GM12878 (cell line): ENCODE measurements at regions not wholly inside any gene's neighbourhood (a gene's known extent, or its start where the extent isn't known, plus 50 kb on each side); places are given as distances from the start of the nearest gene placed in this dataset.

Experiments
- ATAC-seq: fragments of 200-7000 bp; cut with Tn5 transposase; 3 replicates; pipeline ENCODE4 v1.9.1; 2020; ENCODE audit warnings: mild to moderate bottlenecking, moderate library complexity
- BruUV-seq: library from RNA; stranded (reverse); fragments of 400-500 nt; replicated peaks from 2 replicates; lab custom pipeline; 2021; lab: Mats Ljungman, UMichigan
- CTCF ChIA-PET: fragments of 300-600 bp; sonication (Branson Sonifier 250); formaldehyde crosslinking; extraction: SDS; loops from one replicate; lab custom pipeline; 2021; ENCODE audit warnings: inconsistent platforms; lab: Yijun Ruan, JAX
- POLR2A ChIA-PET: fragments of 350-600 bp; formaldehyde crosslinking; extraction: SDS; loops from one replicate; lab custom pipeline; 2021; ENCODE audit warnings: inconsistent platforms; lab: Charles Lee
- RAD21 ChIA-PET: fragments of 300-600 bp; sonication (Branson Sonifier 250); formaldehyde crosslinking; loops from one replicate; lab custom pipeline; 2023; ENCODE audit warnings: antibody characterized with exemption; ENCODE audit not compliant: unreplicated experiment; lab: Charles Lee
- SMC1A ChIA-PET: fragments of 300-600 bp; sonication (Branson Sonifier 250); formaldehyde crosslinking; loops from one replicate; lab custom pipeline; 2023; ENCODE audit not compliant: unreplicated experiment, uncharacterized antibody; lab: Charles Lee
- DNase-seq: peaks from one replicate; pipeline ENCODE4 v3.0.0-alpha.2; 2011; ENCODE audit warnings: low read depth, low spot score
- FAIRE-seq: peaks from 3 replicates; lab custom pipeline; 2011; peaks lifted over from hg19 to GRCh38; lab: Jason Lieb, UNC
- H2AFZ ChIP-seq: 2 replicates; pipeline ENCODE4 v1.6.0; 2011; ENCODE audit warnings: low read depth, low read length, control low read depth; ENCODE audit not compliant: control insufficient read depth
- H3K27ac ChIP-seq: 2 replicates; pipeline ENCODE4 v1.5.1; 2011; ENCODE audit warnings: control low read depth; ENCODE audit not compliant: control insufficient read depth, insufficient read depth
- H3K27me3 ChIP-seq, 2 experiments: replicated peaks in 1 of 2; 2 replicates each; pipeline versions ENCODE4 v1.6.0 to v1.6.1; 2011; ENCODE audit warnings: low read length in 1 of 2; ENCODE audit not compliant: control insufficient read depth in 2 of 2, insufficient read depth in 2 of 2
- H3K36me3 ChIP-seq, 2 experiments: 2 replicates each; pipeline ENCODE4 v1.5.1; 2011; ENCODE audit warnings: low read length in 1 of 2; ENCODE audit not compliant: control insufficient read depth in 2 of 2, insufficient read depth in 2 of 2
- H3K4me1 ChIP-seq: 2 replicates; pipeline ENCODE4 v1.6.1; 2011; ENCODE audit warnings: mild to moderate bottlenecking, low read length, moderate library complexity, mixed read lengths; ENCODE audit not compliant: control insufficient read depth, insufficient read depth
- H3K4me2 ChIP-seq: 2 replicates; pipeline ENCODE4 v1.6.0; 2011; ENCODE audit warnings: control low read depth; ENCODE audit not compliant: control insufficient read depth, insufficient read depth
- H3K4me3 ChIP-seq: fragments of 200-600 bp; sonication (generic); 2 replicates; pipeline ENCODE4 v1.5.1; 2016
- H3K79me2 ChIP-seq: 2 replicates; pipeline ENCODE4 v1.6.0; 2011; ENCODE audit warnings: low read length; ENCODE audit not compliant: control insufficient read depth, insufficient read depth
- H3K9ac ChIP-seq: 2 replicates; pipeline ENCODE4 v1.8.0; 2011; ENCODE audit warnings: low read length, control low read depth, mixed read lengths; ENCODE audit not compliant: control insufficient read depth, insufficient read depth
- H3K9me3 ChIP-seq: replicated peaks from 3 replicates; pipeline ENCODE4 v1.5.1; 2011; ENCODE audit warnings: mild to moderate bottlenecking, low read length; ENCODE audit not compliant: control insufficient read depth, insufficient read depth
- H4K20me1 ChIP-seq: 2 replicates; pipeline ENCODE4 v1.6.0; 2011; ENCODE audit not compliant: control insufficient read depth, insufficient read depth
- BHLHE40 ChIP-seq, 2 experiments: fragments of 450-650 bp in 1 of 2; IDR thresholded peaks; 2 replicates each; pipeline ENCODE4 v1.6.1; 2011 to 2017; ENCODE audit warnings: low read depth in 2 of 2, borderline replicate concordance in 1 of 2, improper control_type of control experiment in 1 of 2, low read length in 1 of 2, mild to moderate bottlenecking in 1 of 2
- ETV6 ChIP-seq, 2 experiments: fragments of 450-650 bp in 1 of 2; IDR thresholded peaks in 1 of 2; conservative IDR thresholded peaks in 1 of 2; 2 replicates each; pipeline ENCODE4 v1.6.1; 2014; ENCODE audit warnings: antibody characterized with exemption in 1 of 2, borderline replicate concordance in 1 of 2, low read depth in 1 of 2, mild to moderate bottlenecking in 1 of 2, moderate library complexity in 1 of 2
- NFXL1 ChIP-seq: fragments of 450-650 bp; IDR thresholded peaks from 2 replicates; pipeline ENCODE4 v1.6.1; 2017; ENCODE audit warnings: antibody characterized with exemption, mild to moderate bottlenecking, borderline replicate concordance
- NFYB ChIP-seq: IDR thresholded peaks from 2 replicates; pipeline ENCODE4 v1.6.1; 2011; ENCODE audit warnings: low read depth, mild to moderate bottlenecking, low read length, improper control_type of control experiment, moderate library complexity; ENCODE audit not compliant: insufficient read depth
- ZZZ3 ChIP-seq: IDR thresholded peaks from 2 replicates; pipeline ENCODE4 v1.6.1; 2011; ENCODE audit warnings: low read depth; ENCODE audit not compliant: control insufficient read depth, insufficient read length
- WGBS: methylation state at CpG from one replicate; pipeline ENCODE4 v1.1.6; 2016; ENCODE audit warnings: low lambda C conversion rate; ENCODE audit not compliant: insufficient replicate concordance, insufficient coverage; ENCODE audit errors: missing lambda C conversion rate; 5-methylcytosine and 5-hydroxymethylcytosine counted together
- in situ Hi-C: fragments of 300-500 bp; cut with MboI; formaldehyde crosslinking; loops from 9 replicates; pipeline ENCODE4 v1.14.3; 2018; ENCODE audit warnings: mixed read lengths
- intact Hi-C: fragments of 100-400 bp; cut with micrococcal nuclease; formaldehyde crosslinking; loops from one replicate; pipeline ENCODE4 v1.14.2; 2022; ENCODE audit not compliant: unreplicated experiment

DNA sequence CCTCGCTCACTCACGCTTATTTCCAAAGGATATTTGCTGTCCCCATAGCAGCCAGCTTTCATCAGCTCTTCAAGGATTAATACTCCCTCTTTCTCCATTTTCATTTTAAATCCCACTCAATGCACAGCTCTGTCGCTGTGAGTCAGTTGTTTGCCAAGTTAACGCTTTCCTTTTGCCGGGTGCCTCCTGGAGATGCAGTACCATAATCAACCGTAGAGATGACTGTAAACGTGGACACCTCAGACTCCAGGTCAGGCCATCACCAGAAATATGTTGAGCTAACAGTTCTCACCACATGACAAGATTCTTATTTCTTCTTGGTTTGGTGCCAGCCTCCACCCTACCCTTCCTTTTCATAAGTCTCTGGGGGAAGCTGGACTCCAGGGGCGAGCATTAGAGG is 66.6 kb upstream of the TAB2 start (continued):
- no peak for TF ChIP-seq ZZZ3
- TF ChIP-seq NFXL1, result no peak
- TF ChIP-seq ETV6 (conservative IDR thresholded peaks at IDR 0.05 in 1 of 2, IDR thresholded peaks at IDR 0.05 in 1 of 2; ENCODE audit: borderline replicate concordance in 1 of 2, low read depth in 1 of 2), result no peak

DNA sequence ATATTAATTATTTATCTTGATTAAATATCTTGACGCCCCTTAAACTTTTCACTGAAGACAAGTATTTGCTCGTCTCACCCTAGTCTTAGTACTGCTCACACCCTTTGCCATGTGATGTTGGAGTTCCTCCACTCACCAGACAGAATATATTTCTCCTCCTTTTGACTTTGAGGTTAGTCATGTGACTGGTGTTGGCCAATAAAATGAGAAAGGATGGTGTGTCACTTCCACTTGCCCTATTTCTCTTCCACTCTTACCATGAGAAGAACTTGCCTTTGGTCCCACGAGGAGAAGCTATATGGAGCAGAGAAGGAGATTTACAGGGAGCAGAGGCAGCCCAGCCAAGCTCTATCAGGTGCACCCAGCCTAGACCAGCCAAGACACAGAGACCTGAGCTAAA is 64.9 kb upstream of the TAB2 start:
- H3K4me1 ChIP-seq, result peaks cover 10% of the 10 kb centered on the region
- no peaks in the 10 kb centered on the region for H3K9me3 ChIP-seq
- H4K20me1 ChIP-seq, result no peaks in the 10 kb centered on the region
- H3K27ac ChIP-seq, result no peak overlapping the region
- no peak overlapping the region for H2AFZ ChIP-seq
- H3K36me3 ChIP-seq, result no peaks in the 10 kb centered on the region
- ChIA-PET CTCF (interaction anchor here (0.7 kb wide), 1 partner anchor 51 kb away, joined by 3 read pairs; no protein-coding TSS in a partner anchor), SMC1A (no interaction called here), RAD21 (no interaction called here), POLR2A (interaction anchor here (0.6 to 1.0 kb wide), 2 partner anchors 9 to 98 kb away, joined by 3 to 6 read pairs; no protein-coding TSS in a partner anchor)
- 50% methylated on average over 3 of the region's 3 CpGs for WGBS
- H3K79me2 ChIP-seq, result no peaks in the 10 kb centered on the region
- no peak overlapping the region for H3K4me2 ChIP-seq
- FAIRE-seq (no peak), ATAC-seq (no peak), DNase-seq (no peak)
- no peak overlapping the region for H3K4me3 ChIP-seq
- intact Hi-C loops (no loop called here), in situ Hi-C loops (no loop called here)
- BruUV-seq, result no TSS peak
- TF ChIP-seq BHLHE40 (IDR thresholded peaks at IDR 0.05; ENCODE audit: borderline replicate concordance in 1 of 2, low read depth in 2 of 2, low read length in 1 of 2), result no peak
- TF ChIP-seq NFYB, result peak; percentile 84
- no peaks in the 10 kb centered on the region for H3K27me3 ChIP-seq
- no peak overlapping the region for H3K9ac ChIP-seq
